HG03521 (cell line): ENCODE measurements at regions not wholly inside any gene's neighbourhood (a gene's known extent, or its start where the extent isn't known, plus 50 kb on each side); places are given as distances from the start of the nearest gene placed in this dataset.

ENCODE experiments used
- ATAC-seq: cut with Tn5 transposase; IDR thresholded peaks from one replicate; pipeline ENCODE4 v1.9.1; 2021; ENCODE audit warnings: mild to moderate bottlenecking, moderate library complexity; ENCODE audit not compliant: unreplicated experiment

DNA sequence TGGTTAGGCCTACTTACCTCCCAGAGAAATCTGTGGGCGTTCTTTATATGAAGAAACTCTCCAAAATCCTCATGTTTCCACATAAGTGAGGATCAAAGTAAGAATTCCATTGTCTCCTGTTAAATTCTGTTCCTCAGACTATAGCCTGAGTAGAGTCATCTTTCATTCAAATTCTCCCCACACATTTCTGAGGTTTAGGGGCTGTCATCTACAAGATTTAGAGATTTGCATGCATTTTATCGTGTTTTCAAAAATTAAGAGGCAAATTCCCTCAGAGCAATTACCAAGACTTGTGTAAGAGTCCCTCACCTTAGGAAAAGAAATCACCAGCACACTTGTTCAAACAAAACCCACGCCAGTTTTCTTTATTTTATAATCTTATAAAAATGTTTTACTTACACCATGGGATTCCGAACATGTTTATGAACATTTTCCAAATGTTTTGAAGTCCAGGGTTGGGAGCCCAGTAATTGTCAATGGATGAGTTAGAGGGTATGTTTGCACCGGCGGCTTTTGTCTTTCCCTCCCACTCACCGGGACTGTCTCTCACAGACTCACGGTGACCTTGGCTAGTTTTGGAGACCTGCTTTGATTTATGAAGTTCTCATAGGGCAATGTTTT, 367.6 kb downstream of the ENC1 start:
- ATAC-seq = no peak

DNA sequence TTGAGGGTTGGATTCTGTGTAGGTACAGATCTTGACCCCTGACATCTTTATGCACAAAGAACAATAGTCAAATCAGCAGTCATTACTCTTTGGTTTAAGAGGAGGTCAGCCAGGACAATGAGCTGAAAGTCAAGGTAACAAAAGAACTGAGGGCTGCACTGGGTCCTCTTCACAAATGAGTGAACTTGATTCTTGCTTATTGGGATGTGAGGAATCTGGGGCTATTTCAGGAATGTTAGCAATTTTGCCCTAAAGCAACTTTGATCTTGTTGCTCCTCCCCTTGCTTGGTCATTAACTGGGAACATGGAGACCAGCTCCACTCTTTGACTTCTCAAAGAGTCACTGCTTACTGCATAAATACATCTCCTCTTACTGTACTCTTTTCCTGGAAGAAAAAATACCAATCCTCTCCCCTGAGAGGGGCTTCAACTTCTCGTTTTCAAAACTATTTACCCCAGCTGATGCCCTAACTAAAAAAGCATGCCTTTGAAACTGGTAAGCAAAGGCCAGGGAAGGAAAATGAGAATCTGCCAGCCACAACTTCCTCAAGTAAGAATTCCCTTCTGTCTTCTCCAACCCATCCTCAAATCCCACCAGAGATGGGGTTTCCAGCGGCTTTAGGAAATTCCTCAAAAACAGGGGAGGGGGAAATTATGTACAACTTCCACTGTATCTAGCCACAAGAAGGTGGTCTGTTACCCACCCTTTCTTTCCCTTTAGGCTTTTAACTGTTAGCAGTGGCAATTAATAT, 368.3 kb downstream of the ENC1 start:
- no peak for ATAC-seq

DNA sequence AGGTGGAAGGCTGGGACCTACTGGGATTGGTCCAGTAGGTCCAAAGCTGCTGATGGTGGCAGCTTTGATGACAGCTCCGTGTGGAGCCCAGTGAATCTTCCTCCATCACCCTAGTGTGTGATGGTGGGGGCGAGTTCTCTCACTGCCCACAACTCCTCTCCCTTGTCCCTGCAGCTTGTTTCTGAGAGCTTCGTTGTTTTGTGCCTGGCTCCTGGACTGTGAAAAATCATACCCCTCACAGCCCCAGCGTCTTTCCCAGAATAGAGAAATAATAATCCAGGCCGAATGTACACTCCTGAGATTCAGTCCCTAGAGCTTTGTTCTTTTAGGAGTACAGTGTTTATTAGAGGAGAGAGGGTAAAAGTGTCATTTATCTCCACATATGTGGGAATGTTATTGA, 372.2 kb downstream of the ENC1 start:
- no peak for ATAC-seq

DNA sequence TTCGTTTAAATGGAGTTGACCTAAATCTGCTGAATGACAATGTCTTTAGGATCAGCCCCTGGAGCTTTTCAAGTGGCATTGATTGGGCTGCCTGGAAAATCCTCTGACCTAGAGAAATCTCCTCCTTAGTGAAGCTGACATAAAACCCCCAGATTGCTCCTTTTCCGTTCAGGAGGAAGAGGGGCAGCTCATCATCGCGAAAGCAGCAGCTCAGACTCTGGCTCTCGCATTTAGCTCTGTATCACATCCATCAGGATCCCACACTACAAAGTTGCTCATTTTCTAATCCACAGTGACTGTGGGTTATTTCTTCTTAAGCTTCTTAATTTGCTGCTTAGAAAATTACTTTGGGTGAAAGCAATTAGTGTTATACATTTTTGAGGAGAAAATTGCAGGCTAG, 373.7 kb downstream of the ENC1 start:
- no peak for ATAC-seq

- no peak for ATAC-seq
Measured at GRCh38 chr5:74266132-74266531, 374.4 kb downstream of the ENC1 start.

DNA sequence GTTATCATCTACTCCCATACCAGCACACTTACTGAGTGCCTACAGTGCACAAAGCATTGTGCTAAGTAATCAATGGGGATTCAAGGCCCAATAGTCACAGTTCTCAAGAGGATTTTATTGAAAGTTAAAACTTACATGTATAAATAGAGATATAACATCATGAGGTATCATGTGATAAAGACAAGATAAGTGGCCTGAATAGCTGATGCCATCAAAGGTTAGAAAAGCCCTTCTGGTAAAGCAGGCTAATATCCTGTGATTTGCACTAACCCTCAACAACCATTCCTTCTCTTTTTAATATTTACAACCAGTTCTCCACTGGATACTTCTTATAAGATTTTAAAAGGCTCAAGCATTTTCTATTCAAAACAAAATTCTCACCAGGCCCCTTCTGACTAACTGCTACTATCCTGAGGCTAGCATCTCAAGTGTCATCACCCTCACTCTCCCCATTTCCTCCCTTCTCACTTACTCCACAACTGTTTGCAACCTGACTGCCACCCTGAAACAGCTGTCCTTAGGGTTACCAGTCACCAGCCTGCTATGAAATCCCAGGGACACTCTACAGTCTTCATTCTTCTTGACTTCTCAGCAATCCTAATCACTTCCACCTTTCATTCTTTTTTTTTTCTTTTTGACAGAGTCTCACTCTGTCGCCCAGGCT, 377.9 kb downstream of the ENC1 start:
- ATAC-seq = no peak

DNA sequence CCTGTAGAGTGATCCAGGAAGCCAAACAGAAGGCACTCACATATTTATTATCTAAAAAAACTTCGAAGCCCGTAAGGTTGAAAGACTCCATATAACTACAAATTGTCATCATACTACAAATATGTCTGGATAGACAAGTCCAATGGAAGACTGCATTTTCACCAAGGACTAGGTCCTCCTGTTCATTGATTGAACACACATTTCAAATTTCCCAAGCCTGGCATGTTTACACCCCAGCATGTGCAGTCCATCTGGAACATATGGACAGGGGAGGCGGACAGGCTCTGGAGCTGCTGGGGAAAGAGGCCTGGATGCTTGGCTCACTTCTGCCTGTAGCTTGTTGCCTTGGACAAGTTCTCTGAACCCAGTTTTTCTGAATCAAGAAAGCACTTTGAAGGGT, 378.7 kb downstream of the ENC1 start:
- no peak for ATAC-seq

DNA sequence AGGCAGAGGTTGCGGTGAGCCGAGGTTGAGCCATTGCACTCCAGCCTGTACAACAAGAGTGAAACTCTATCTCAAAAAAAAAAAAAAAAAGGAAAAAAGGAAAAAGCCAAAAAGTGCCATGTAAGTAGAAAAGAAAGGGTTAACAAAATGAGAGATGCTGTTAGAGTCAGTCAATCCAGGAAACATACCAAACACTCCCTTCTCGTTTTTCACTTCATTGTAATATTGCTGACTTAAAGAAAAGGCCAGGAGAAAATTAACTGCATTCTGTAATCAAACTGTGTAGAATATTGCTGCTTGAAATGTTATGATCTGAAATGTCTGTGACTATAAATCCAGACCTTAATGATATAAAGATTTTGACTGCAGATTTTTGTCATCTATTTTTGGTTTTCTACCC, 379.1 kb downstream of the ENC1 start:
- ATAC-seq = no peak

GRCh38 chr5:74259572-74259971, 381.0 kb downstream of the ENC1 start:
- ATAC-seq = no peak

DNA sequence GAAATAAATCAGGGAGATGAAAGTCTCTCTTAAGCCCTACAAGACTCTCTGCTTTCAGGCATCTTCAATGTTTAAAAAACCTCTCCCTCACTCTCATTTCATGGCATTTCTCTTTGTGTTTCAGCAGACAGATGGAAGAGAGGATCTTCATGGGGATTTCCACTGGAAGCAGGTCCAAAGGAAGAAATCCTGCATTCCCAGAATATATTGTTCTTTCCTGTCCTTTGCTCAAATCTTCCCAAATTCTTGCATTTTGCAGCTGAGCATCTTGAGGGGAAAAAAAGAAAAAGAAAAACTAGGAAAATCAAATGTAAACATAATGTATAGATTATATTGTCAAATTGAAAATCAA, 382.2 kb downstream of the ENC1 start:
- ATAC-seq = no peak

DNA sequence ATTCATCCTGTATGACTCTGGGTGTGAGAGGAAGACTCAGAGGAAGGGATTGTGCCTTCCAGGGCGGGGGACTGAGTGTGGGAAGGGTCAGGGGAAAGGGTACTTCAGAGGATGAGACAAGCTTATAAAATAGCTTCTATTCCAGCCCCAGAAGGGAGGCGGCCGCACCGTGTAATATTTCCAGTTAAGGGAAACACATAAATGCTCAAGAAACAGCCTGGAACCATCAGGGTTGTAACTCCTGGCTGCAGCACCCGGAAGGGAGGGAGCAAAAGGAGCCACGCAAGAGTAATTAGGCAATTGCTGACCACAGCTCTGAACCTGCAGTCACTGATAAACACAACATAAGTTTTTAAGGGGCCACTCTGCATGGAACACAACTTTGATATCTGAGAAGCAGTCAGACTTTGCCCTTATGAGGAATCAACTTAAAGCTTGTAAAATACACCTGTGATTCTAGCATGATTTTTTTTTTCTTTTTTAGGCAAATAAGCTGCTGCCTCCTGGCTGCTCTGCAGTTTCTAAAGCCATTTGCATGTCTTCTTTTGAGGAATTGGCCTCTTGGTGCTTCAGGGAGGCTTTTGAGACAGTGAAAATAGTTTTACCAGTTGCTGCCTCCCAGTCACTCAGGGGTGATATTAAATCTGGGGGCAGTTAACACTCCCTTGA, 382.7 kb downstream of the ENC1 start:
- no peak for ATAC-seq

DNA sequence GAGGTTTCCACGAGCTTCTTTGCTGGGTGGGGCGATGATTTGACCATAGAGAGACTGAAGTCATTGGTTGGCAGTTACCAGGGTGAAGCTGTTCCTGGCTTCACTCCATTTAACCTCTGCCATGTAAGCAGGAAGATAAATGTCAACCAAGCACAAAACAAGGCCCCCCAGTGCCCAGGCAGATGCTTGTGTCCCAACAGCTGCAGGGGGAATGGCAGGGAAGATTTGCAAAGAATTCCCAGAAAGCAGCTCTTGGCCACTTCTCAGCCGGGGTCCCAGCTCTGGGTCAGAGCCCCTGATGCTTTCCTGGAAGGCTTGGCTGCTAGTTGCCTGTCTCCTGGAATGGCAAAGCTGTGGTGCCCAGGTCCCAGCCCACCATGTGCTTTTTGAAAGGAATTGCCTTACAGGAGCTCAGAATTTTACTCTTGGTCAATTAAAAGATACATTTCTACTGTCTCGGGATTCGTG, 383.4 kb downstream of the ENC1 start:
- no peak for ATAC-seq

- ATAC-seq = no peak
Measured at GRCh38 chr5:74255692-74256392, 384.7 kb downstream of the ENC1 start.

DNA sequence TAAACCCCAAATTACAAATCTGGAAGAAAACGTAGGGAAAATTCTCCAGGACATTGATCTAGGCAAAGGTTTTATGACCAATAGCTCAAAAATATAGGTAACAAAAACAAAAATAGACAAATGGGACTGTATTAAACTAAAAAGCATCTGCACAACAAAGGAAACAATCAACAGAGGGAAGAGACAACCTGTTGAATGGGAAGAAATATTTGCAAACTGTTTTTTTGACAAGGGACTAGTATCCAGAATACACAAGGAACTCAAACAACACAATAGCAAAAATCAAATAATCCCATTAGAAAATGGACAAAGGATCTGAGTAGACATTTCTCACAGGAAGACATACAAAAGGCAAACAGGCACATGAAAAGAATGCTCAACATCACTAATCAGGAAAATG, 386.3 kb downstream of the ENC1 start:
- ATAC-seq = no peak

DNA sequence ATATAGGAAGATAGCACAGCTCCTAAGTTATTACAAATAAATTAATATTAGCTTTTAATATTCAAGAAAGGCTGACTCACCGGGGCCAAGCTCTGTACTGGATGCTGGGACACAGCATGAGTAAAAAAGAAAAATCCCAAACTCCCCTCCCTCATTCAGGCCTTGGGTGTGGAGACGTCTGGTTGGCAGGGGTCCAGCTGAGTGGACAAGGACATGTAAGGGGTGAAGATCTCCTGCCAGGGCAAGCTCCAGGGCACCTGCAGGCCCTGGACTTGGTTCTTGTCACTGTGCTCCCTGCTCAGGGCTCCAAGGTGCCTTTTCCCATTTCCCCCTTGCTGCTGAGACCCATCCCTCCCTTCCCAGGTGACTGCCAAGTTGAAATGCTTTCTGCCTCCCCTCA, 388.5 kb downstream of the ENC1 start:
- ATAC-seq = no peak

DNA sequence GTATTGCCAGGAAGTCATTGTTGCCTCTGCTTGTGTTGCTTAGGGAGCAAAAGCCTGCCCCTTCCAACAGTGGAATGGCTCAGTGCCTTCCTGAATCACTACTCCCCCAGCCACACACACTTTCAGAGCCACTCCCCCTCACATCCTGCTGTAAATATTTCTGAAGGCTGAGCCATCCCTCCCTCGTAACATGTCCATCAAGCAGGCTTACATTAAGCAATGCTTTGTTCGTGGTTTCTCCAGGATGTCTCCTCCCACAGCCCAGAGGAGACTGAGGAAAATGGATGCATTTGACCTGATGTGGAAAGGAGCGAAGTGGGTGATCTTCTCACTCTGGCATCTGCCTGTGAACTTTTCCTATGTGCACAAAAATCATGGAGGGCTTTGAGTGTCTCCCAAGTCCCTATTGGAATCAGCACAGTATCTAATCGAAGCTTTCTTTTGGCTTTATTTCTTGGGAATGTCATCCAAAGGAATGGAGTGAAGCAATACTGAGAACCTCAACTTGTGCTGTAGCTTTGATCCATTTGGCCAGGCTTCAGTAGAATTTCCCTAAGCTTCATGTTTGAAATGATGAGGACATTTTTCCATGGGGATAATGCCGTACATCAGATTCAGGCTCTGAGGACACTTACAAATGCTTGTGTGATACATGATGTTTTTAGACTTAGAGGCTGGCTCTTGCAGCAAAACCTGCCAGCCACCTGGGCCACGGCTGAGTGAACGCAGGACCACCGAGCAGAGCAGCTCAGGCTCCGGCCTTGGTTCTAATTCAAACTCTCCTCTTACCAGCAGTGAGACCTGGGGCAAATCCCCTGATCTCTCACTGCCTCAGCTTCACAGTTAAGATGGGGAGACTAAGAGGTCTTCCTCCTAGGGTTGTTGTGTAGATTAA, 389.1 kb downstream of the ENC1 start:
- ATAC-seq = no peak

GRCh38 chr5:74250304-74251102, 390.0 kb downstream of the ENC1 start:
- no peak for ATAC-seq

GRCh38 chr5:74248576-74248975, 392.0 kb downstream of the ENC1 start:
- no peak for ATAC-seq

DNA sequence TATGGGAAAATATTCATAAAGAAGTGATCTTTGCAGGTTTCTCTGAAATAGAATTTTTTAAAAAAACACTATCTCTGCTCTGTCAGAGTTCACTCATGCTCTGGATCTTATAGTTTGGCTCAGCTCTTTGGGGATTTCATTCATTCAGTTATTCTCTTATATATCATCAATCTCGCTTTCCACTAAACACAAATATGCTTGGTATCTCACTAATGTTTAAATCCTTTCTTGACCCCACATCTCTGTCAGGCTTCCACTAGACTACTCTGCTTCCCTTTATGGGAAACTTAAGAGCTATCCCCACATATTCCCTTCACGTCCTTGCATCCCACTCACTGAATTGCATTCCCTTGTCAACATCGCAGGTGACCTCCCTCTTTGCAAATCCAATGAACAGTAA, 396.1 kb downstream of the ENC1 start:
- ATAC-seq = no peak
